Liver (tissue), 2 donors: ENCODE measurements at regions not wholly inside any gene's neighbourhood (a gene's known extent, or its start where the extent isn't known, plus 50 kb on each side); places are given as distances from the start of the nearest gene placed in this dataset.

ENCODE experiments used
- CTCF ChIP-seq: fragments of 150-350 bp; IDR thresholded peaks from 2 replicates; pipeline ENCODE4 v1.5.1; 2017; ENCODE audit warnings: improper control_type of control experiment, low read depth, low read length; ENCODE audit not compliant: missing input control
- YY1 ChIP-seq: IDR thresholded peaks from 2 replicates; pipeline ENCODE4 v1.6.1; 2016; ENCODE audit warnings: antibody characterized with exemption, mild to moderate bottlenecking
- ZBTB33 ChIP-seq: IDR thresholded peaks from 2 replicates; pipeline ENCODE4 v1.6.1; 2016; ENCODE audit warnings: antibody characterized with exemption
- TF ChIP-seq, protein P1 (sequence below): IDR thresholded peaks from 2 replicates; pipeline ENCODE4 v1.6.1; 2016; ENCODE audit warnings: antibody characterized with exemption
- donor health status: healthy.

DNA sequence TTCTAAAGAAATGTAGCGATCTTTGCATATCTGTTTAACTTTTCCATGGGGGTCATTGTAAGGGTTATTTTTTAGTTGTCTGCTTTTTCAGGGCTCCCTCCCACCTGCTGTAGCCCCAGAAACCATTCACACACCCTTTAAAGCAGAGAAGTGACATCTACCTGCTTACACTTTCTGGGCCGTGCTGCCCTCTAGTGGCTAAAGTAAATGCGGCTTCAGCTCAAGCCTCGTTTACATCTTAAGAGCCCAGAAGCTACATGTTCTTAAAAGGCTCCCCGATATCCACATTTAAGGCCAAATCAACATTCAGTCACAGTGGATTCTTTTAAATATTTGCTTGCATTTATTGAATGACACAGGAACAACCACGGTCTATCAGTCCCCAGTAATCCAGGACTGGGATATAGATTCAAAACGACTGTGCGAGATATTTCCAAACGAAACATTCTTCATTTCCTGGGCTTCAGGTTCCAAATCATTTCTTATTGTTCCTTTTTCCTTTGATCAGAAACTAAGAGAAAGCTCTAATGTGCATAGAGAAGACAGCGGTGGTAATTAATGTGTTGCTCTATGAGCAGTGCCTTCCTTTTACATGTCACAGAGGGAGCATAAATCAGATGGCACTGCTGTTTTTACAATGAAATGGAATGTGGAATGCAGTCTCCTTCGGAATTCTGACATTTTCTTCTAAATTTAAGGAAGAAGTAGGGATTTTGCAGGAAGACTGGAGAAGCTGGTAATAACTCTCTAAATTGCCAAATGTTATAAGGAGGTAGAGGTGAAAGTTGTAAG, 119.9 kb downstream of the RASGEF1B start:
- TF ChIP-seq CTCF, result peak; percentile 71
- TF ChIP-seq, protein P1, sequence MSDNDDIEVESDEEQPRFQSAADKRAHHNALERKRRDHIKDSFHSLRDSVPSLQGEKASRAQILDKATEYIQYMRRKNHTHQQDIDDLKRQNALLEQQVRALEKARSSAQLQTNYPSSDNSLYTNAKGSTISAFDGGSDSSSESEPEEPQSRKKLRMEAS, result no peak
- no peak for TF ChIP-seq ZBTB33
- no peak for TF ChIP-seq YY1
